ENCODE measurements at regions not wholly inside any gene's neighbourhood (a gene's known extent, or its start where the extent isn't known, plus 50 kb on each side); places are given as distances from the start of the nearest gene placed in this dataset.
A peak's percentile ranks its signal among the peaks of the same experiment; 100 is the strongest.

GRCh38 chr1:50358962-50359361 lies 64.3 kb downstream of the DMRTA2 start:
- DNase-seq (ENCODE audit: low read depth): no peak

DNA sequence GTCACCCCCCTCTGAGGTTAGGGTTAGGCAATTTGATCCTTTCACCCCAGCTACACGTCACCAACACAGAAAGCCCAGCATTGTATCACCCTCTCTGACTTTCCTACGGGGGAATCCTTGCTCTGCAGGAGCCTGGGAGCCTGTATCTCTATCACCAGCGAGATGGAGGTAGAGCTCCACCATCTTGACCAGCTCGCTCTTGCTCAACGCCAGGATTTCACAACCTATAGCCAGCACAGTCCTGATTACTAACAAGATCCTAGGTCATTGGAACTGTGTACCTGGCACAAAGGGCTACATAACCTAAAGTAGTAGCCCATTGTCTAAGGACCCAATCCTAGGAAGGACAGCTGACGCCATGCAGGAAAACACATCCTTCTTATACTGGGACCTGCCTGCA lies 66.1 kb downstream of the DMRTA2 start:
- DNase-seq (ENCODE audit: low read depth): no peak

- DNase-seq (ENCODE audit: low read depth): no peak
Observed at GRCh38 chr1:50354813-50355212, 68.4 kb downstream of the DMRTA2 start.

GRCh38 chr1:50352428-50352827 lies 70.8 kb downstream of the DMRTA2 start:
- no peak for DNase-seq (ENCODE audit: low read depth)

- no peak for DNase-seq (ENCODE audit: low read depth)
Observed at GRCh38 chr1:50350868-50351267, 72.4 kb downstream of the DMRTA2 start.

DNA sequence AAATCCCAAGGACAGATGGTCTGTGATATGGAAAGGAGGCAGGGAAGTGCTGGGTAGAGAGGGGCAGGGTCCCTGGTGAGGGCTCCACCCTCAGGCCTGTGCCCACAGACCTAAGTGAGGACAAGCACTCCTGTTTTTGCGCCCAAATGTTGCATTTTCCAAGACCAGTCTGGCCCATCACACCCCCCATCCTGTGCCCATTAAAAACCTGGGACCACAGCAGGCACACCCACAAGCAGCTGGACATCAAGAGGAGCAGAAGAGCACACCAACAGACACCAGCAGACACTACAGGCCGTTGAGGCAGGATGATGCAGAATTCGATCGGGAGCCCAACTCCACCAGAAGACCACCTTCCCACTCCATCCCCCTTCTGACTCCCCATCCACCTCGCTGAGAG lies 72.8 kb downstream of the DMRTA2 start:
- no peak for DNase-seq (ENCODE audit: low read depth)

GRCh38 chr1:50349242-50349565 lies 74.0 kb downstream of the DMRTA2 start:
- no peak for DNase-seq (ENCODE audit: low read depth)

DNA sequence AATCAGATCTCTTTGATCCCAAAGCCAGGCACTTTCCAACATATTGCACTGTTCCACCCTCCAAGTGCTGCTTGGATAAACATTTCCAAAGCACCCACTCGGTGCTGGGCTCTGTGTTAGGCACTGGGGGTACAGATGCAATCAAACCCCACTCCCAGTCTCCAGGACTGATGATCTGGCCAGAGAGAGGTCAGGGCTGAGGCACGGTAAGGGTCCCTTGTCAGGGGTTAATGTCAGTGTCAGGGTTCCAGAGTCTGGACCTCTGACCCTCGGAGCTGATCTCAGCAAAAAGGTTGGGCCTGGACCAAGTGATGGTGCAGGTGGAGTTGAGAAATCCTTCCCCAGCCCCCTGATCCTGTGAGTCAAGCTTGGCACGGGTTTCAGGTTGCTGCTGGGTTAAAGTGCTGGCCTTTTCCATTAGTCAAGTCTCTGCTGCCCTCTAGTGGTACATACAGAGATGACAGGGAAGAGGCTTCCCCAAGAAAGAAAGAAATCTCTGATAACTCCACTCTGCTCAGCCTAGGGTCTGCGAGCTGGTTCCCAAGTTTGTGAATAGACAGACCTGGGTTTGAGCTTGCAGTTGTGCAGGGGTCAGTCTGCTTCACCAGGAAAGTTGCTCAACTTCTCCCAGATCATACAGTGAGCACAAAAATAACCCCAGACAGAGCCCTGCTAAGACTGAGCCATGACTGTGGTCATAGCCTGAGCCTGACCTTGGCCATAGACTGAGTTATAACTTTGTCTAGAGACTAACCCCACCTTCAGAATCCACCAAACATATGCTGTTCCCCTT lies 74.6 kb downstream of the DMRTA2 start:
- DNase-seq (ENCODE audit: low read depth): peak; percentile 17

DNA sequence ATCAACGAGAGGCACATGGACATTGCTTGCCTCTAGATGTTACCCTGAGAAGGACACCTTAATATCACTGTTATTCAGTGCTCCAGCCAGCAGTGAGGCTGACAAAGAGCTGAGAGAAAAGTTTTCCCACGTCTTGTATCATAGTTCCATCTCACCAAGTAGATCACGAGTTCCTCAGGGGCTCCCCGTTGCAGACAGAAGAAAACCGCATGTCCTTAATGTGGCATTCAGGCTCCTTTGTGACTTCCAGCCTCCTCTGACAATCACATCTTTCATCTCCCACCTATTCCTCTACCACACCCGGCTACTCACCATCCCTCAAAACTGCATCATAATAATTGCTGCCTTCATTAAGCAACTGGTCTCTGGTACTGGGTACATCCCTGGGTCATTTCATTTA lies 75.3 kb downstream of the DMRTA2 start:
- DNase-seq (ENCODE audit: low read depth): no peak

GRCh38 chr1:50346621-50347020 lies 76.6 kb downstream of the DMRTA2 start:
- DNase-seq (ENCODE audit: low read depth): no peak

GRCh38 chr1:50343323-50343722 lies 79.9 kb downstream of the DMRTA2 start:
- no peak for DNase-seq (ENCODE audit: low read depth)

DNA sequence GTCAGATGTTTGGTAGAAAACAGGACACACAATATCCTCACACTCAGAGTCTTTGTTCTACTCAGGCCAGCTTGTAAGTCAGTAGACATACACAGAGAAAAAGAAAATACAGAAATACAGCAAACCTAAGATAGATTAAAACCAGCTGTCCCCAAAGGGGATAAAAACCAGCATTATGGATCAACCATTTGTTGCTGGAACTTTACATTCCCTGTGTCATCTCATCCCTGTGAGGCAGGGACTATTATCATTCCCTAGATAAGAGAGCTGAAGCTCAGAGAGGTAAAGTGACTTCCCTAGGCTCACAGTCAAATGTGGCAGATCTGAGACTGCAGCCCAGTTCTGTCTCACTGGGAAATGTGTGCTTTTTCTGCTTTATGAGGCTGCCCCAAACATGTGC lies 80.7 kb downstream of the DMRTA2 start:
- DNase-seq (ENCODE audit: low read depth): no peak

- no peak for DNase-seq (ENCODE audit: low read depth)
Observed at GRCh38 chr1:50335036-50335435, 88.2 kb downstream of the DMRTA2 start.

DNA sequence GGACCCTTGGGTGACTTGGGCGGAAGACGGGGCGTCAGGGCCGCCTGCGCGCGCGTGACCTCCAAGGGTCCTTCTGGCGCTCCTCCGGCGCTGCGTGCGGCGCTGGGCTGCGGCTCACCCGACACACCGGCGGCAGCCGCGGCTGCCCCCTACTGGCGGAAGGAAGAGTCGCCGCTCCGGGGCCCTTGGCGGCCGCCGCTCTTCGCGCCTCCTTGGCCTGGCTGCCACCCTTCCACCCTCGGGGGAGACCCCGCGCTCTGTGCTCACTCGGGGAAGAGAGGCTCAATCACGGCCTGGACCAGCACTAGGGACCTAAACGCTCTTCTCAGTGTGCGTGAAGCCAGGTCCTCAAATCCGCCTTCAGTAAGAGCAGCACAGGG lies 89.7 kb downstream of the DMRTA2 start:
- DNase-seq (ENCODE audit: low read depth): peak; percentile 14

DNA sequence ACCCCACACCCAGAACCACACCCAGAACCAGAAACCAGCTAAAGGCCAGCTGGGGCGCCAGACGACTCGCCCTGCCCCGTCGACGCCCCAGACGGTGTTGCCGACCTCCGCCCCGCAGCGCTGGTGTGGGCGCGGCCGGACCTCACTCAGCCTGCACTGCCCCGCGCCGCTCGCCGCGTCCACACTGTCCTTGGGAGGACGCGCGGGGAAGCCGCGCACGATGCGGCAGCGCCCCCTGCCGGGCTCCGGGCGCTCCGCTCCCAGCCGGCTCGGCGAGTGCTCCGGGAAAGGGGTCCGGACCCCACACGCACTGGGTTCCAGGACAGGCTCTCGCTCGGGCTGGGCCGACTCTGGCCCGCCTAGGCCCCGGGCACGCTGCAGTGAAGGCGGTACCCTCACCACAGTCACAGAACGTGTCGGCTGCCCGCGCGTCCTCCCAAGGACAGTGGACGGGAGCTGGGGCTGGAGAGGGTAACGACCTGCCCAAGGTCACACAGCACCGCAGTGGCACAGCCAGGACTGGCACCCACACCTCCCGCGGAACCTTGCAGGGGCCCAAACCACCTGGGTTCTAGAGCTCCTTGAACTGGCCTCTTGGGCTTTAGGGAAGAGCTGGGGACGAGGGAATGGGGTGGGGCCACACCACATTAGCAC lies 90.2 kb downstream of the DMRTA2 start:
- DNase-seq (ENCODE audit: low read depth): no peak

DNA sequence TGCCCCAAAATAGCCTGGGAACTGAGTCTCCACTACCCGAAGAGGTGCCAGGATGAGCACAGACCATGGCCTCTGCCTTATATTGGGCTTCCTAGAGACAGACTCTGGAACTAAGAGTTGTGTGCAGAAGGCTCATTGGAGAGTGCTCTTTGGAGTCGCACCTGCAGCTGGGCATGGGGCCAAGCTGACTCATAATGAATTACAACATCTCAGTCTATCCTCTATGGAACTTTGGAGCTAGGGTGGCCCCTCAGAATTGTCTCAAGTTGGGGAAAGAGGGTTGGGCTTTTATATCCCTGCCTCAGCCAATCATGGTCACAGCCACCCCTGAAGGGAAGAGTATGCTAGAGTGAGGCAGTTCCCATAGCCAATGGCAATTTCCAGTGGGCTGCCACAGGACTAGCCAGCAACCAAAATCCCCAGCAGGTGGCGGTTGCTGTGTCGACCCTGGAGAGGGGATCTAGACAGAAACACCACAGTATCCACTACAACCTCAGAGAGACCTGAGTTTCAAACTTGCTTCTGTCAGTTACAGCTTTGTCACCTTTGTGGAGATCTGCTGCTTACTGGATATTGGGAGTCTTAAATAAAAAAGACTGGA lies 93.8 kb downstream of the DMRTA2 start:
- DNase-seq (ENCODE audit: low read depth): no peak

GRCh38 chr1:50328552-50328951 lies 94.7 kb downstream of the DMRTA2 start:
- no peak for DNase-seq (ENCODE audit: low read depth)

- no peak for DNase-seq (ENCODE audit: low read depth)
Observed at GRCh38 chr1:50326026-50326425, 97.2 kb downstream of the DMRTA2 start.

DNA sequence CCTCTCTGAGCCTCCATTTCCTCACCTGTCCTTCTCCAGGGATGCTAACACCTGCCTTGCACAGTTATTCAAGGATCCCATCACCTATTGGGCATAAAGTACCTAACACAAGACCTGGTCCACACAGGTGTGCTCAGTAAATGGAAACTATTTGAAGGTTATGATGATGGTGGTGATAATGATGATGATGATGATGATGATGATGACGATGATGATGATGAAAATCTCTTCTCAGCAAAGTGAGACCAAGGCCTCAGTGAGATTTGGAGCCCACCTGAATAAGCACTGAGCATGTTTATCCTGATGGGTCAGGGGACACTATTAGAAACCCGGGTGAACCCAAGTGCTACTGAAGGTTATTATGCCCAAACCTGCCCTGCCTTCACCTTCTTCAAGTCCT lies 100.7 kb downstream of the DMRTA2 start:
- DNase-seq (ENCODE audit: low read depth): no peak

DNA sequence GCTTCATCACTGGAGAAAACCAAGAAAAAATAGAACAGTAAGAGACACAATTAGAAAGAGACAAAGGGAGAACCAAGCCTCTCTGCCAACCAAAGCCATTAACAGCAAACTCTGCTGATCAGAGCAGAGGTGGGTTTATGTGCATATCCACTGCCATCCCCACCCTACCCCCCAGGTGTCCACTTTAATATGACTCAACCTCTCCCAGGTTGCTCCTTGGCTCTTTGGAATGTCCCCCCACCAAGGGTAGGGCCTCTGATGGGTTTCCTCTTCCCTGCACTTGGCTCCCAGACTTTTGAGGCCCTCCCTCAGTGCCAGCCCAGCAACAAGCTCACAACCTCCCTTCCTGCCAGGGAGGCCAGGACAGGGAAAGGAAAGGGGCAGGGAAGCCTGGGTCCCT lies 104.8 kb downstream of the DMRTA2 start:
- no peak for DNase-seq (ENCODE audit: low read depth)

DNA sequence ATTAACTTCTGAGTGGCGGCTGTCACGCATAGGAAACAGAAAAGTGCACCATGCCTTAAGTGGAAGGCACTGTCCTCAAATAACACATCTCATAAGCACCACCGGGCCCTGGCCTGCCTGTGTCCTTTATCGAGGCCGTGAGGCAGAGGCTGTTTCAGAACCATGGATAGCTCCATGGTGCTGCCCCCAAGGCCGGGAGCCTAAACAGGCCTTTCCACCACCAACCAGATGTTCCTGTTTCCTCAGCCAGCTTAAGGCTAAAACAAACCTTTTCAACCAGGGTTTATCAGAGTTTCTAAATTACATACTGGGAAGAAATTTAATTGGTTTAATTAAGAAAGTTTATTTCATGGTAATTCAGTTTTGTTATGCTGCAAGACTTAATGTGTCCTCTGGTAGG lies 114.4 kb downstream of the DMRTA2 start:
- no peak for DNase-seq (ENCODE audit: low read depth)

DNA sequence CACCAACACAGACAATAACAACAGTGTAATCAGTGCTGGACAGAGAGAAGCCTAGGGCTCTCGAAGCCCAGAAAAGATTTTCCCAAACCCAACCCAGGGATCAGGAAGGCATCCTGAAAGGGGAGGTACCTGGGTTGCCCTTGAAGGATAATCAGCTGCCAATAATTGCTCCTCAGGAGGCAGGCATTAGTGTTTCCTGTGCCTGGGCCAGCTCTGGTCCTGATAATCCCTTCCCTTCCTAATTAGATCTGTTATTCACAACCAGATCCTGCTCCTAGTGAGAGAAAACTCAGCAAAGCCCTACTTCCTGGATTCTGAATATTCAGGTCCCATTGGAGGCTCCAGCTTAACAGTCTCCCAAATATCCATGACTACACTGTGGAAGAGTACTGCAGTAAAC lies 117.4 kb downstream of the DMRTA2 start:
- DNase-seq (ENCODE audit: low read depth): no peak

GRCh38 chr1:50300297-50300696 lies 122.9 kb downstream of the DMRTA2 start:
- no peak for DNase-seq (ENCODE audit: low read depth)

DNA sequence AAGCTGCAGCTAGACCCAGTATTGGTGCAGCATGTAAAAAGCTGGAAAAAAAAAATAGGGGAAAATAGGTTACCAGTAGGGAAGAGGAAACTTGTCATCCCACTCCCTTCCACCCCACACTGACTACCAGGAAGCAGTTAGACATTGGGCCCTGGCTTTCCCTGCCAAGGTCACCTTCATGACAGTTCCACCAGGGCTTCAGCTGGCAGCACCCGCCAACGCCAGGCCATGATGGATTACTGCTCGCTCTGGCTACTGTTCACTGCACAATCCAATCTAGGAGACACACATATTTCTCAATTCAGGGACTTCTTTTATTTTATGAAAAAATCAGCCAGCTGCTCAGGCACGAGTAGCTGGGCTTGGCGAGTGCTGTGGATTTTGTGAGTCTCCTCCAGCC lies 127.7 kb downstream of the DMRTA2 start:
- no peak for DNase-seq (ENCODE audit: low read depth)
